ENCODE measurements at regions not wholly inside any gene's neighbourhood (a gene's known extent, or its start where the extent isn't known, plus 50 kb on each side); places are given as distances from the start of the nearest gene placed in this dataset.

DNA sequence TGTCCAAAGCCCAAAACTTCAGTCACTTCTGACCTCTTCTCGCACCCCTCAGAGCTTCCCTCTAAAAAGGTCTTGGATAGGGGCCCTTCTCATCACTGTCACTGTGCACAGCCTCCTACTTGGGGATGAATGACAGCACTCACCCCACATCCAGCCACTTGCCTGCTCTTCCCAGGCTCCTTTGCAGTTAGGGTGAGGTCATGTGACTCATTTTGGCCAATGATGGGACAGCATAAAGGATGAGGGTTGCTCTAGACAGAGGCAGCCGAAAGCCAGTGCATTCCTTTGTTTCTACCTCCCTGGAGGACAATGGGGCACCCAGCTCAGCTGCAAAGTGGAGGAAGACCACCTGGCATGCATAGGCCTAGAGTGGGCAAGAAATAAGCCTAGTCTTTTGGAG, 1413.3 kb downstream of the TBC1D22A start:
- H3K4me1 Mint-ChIP-seq, result no peaks in the 10 kb centered on the region
- no peaks in the 10 kb centered on the region for H3K36me3 Mint-ChIP-seq (ENCODE audit: low read depth)
- no peak overlapping the region for H3K27ac Mint-ChIP-seq (ENCODE audit: unreplicated experiment)
- TF ChIP-seq, protein P1, sequence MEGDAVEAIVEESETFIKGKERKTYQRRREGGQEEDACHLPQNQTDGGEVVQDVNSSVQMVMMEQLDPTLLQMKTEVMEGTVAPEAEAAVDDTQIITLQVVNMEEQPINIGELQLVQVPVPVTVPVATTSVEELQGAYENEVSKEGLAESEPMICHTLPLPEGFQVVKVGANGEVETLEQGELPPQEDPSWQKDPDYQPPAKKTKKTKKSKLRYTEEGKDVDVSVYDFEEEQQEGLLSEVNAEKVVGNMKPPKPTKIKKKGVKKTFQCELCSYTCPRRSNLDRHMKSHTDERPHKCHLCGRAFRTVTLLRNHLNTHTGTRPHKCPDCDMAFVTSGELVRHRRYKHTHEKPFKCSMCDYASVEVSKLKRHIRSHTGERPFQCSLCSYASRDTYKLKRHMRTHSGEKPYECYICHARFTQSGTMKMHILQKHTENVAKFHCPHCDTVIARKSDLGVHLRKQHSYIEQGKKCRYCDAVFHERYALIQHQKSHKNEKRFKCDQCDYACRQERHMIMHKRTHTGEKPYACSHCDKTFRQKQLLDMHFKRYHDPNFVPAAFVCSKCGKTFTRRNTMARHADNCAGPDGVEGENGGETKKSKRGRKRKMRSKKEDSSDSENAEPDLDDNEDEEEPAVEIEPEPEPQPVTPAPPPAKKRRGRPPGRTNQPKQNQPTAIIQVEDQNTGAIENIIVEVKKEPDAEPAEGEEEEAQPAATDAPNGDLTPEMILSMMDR (conservative IDR thresholded peaks at IDR 0.05), result no peak
- H3K27me3 Mint-ChIP-seq (ENCODE audit: low read depth), result peaks cover 16% of the 10 kb centered on the region
- DNase-seq (ENCODE audit: low read depth, low spot score), result no peak
- no peaks in the 10 kb centered on the region for H3K9me3 Mint-ChIP-seq
- H3K4me3 Mint-ChIP-seq, result no peak overlapping the region

DNA sequence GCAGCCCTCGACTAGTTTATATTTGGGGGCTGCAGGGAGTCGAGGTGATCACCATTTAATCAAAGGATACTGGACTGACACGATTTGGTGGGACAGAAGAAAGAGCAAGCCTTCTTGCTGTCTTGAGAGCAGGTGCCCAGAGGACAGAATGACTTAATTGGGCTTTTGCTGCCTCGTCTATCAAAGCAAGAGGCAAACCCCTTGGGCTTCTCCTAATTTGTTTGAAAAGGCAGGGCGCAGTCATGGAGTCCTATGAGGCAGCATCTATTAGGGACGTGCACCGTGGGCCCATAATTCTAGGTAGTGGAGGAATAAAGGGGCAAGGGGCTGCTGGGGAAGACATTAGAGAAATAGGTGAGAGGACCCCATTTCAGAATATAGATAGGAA, 1411.3 kb downstream of the TBC1D22A start:
- Mint-ChIP-seq H3K9me3 (peaks cover 2% of the 10 kb centered on the region), H3K27me3 (ENCODE audit: low read depth) (peaks cover 23% of the 10 kb centered on the region), H3K36me3 (ENCODE audit: low read depth) (no peaks in the 10 kb centered on the region), H3K27ac (ENCODE audit: unreplicated experiment) (no peak overlapping the region), H3K4me1 (no peaks in the 10 kb centered on the region), H3K4me3 (no peak overlapping the region)
- DNase-seq (ENCODE audit: low read depth, low spot score), result no peak
- TF ChIP-seq, protein P1 (conservative IDR thresholded peaks at IDR 0.05), result no peak

DNA sequence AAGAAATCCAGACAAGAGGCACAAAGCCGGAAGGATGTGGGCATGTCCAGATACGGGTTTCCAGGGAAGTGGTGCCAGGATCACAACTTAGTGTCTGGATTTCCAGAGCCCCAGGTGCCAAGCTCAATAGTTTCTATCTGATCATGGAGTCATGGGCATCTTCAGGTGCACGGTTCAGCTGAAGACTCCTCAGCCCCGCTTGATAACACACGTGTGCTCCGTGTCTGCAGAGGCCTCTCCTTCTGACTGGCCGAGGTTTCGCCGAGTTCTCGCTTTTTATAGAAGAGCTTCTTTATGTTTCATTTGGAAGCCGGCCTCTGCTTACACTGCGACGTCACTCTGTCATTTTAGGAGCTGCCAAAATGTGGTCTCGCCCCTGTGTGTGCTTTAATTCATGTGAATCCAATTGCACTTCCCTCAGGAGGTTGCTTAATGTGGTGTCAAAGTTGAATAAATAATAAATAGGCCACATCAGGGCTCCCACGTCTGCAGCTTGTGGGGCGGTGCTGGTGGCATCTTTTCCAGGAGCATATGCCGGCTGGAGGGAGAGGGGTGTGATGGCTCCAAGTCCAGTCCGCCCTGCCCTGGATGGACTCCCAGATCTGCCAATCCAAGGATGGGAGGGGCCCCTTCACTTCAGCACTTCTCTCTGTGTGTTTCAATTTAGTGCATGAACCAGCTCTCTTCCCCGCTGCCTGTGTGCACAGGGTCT, 1410.8 kb downstream of the TBC1D22A start:
- Mint-ChIP-seq H3K4me1 (no peaks in the 10 kb centered on the region), H3K27me3 (ENCODE audit: low read depth) (peaks cover 26% of the 10 kb centered on the region)

DNA sequence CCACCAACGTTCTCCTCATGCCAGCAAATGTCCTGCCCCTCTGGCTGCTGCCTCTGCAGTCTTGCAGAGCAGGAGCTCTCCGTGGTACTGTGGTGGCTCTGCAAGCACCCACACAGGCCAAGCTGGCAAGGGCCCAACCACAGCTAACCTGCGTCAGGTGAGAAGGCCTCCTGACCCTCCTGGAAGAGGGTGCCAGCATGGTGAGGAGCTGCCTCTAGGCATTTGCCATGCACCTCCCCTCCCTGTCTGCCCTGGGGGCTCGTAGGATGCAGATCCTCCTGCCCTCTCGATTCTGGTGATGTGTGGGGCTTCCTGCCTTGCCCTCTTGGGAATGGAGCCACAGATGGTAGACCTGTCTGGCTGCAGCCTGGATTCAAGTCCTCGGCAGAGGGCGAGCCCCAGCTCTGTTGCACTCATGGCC, 1408.8 kb downstream of the TBC1D22A start:
- no peaks in the 10 kb centered on the region for H3K36me3 Mint-ChIP-seq (ENCODE audit: low read depth)
- no peak for DNase-seq (ENCODE audit: low read depth, low spot score)
- no peak overlapping the region for H3K27ac Mint-ChIP-seq (ENCODE audit: unreplicated experiment)
- TF ChIP-seq, protein P1 (conservative IDR thresholded peaks at IDR 0.05), result no peak
- H3K4me3 Mint-ChIP-seq, result no peak overlapping the region
- H3K27me3 Mint-ChIP-seq (ENCODE audit: low read depth), result peaks cover 24% of the 10 kb centered on the region
- no peaks in the 10 kb centered on the region for H3K4me1 Mint-ChIP-seq
- peaks cover 2% of the 10 kb centered on the region for H3K9me3 Mint-ChIP-seq

More for the DNA sequence above, 1410.8 kb downstream of the TBC1D22A start:
- TF ChIP-seq, protein P1 (conservative IDR thresholded peaks at IDR 0.05), result no peak
- Mint-ChIP-seq H3K9me3 (peaks cover 2% of the 10 kb centered on the region), H3K4me3 (no peak overlapping the region), H3K27ac (ENCODE audit: unreplicated experiment) (no peak overlapping the region), H3K36me3 (ENCODE audit: low read depth) (no peaks in the 10 kb centered on the region)
- no peak for DNase-seq (ENCODE audit: low read depth, low spot score)

DNA sequence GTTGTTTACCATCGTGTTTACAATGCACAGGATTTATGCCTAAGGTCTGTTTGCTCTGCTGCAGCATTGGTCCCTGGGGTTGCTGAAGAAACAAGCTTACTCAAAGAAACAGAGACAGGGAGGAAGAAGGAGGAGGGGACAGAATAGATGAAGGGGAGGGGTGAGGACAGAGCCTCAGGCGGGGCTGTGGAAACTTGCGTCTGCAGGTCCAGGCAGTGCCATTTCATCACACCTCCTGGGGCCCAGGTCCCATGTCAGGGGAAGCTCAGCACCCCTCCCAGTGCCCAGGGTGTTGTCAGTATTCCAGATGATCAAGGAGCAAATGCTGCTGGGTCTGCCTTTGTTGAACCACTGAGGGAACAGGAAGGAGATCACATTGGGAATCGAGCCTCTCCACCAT, 1406.8 kb downstream of the TBC1D22A start:
- TF ChIP-seq, protein P1 (conservative IDR thresholded peaks at IDR 0.05), result no peak
- H3K4me1 Mint-ChIP-seq, result no peaks in the 10 kb centered on the region
- DNase-seq (ENCODE audit: low read depth, low spot score), result no peak

More for the DNA sequence above, 1406.8 kb downstream of the TBC1D22A start:
- Mint-ChIP-seq H3K9me3 (peaks cover 2% of the 10 kb centered on the region), H3K36me3 (ENCODE audit: low read depth) (no peaks in the 10 kb centered on the region), H3K27ac (ENCODE audit: unreplicated experiment) (no peak overlapping the region), H3K27me3 (ENCODE audit: low read depth) (peaks cover 35% of the 10 kb centered on the region), H3K4me3 (no peak overlapping the region)

Measured in neural crest cell (in vitro differentiated cells).